ENCODE measurements at regions not wholly inside any gene's neighbourhood (a gene's known extent, or its start where the extent isn't known, plus 50 kb on each side); places are given as distances from the start of the nearest gene placed in this dataset.

DNA sequence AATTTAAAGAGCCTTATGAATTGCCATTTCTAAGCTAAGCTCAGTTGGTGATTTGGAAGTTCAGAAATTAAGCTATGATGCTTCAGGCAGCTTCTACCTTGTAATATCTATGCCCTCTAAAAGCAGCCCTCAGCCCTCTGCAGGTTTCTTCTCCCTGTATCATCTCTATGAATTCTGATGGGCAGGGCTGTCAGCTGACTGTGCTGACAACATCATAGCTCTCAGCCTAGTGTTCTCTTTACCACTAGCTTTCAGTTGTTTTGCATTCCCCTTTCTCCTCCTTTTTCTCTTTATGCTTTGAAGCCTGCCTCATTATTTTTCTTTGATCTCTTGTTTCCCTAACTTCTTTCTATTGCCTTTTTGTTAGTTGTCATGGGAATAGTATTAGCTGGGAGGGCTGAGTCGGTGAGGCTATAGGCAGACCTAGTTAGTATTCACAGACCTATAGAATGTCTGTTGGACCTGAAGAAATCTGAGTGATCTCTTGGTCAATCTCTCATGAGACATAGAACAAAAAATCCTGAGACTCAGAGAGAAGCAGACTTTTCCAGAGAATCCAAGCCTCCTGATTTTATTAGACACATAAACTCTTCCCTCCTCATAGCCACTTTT lies 535.4 kb downstream of the RAB38 start:
- Histone ChIP-seq H4K20me1 (ENCODE audit: control insufficient read depth, insufficient read depth, insufficient read length) (no peaks in the 10 kb centered on the region), H4K5ac (ENCODE audit: insufficient read length, low read depth, low read length) (no peak overlapping the region), H3K56ac (ENCODE audit: insufficient read length, low read depth, low read length) (no peak overlapping the region), H2BK20ac (ENCODE audit: low read depth, low read length, poor library complexity, severe bottlenecking) (no peak overlapping the region), H3T11ph (ENCODE audit: low read length) (no peak overlapping the region), H2BK12ac (ENCODE audit: insufficient read length, low read depth, low read length) (no peak overlapping the region), H3K4ac (ENCODE audit: low read depth, low read length) (no peak overlapping the region), H3K9ac (ENCODE audit: extremely low read depth, insufficient read length, low read length) (no peak overlapping the region), H3K23ac (ENCODE audit: insufficient read length, low read depth, low read length) (no peak overlapping the region), H3K27me3 (ENCODE audit: insufficient read depth, low read length) (no peaks in the 10 kb centered on the region), H2BK5ac (ENCODE audit: insufficient read length, low read length) (no peak overlapping the region), H3K9me3 (ENCODE audit: control insufficient read depth, low read depth, low read length) (no peaks in the 10 kb centered on the region), H3K14ac (ENCODE audit: insufficient read depth, low read length) (no peak overlapping the region), H4K8ac (replicated peaks; ENCODE audit: insufficient read length, low read depth, low read length) (no peak overlapping the region), H3K18ac (ENCODE audit: insufficient read length, low read depth, low read length) (no peak overlapping the region), H2BK120ac (ENCODE audit: low read depth, low read length, poor library complexity, severe bottlenecking) (no peak overlapping the region), H2BK15ac (ENCODE audit: low read depth, low read length) (no peak overlapping the region), H3K79me2 (ENCODE audit: insufficient read depth, low read length) (no peaks in the 10 kb centered on the region), H2AK5ac (ENCODE audit: insufficient read length, low read length) (no peak overlapping the region), H3K27ac (ENCODE audit: insufficient read length, low read depth, low read length) (no peak overlapping the region), H3K4me1 (ENCODE audit: insufficient read depth, low read length) (no peaks in the 10 kb centered on the region), H4K91ac (ENCODE audit: insufficient read length, low read depth, low read length) (no peak overlapping the region), H3K23me2 (ENCODE audit: insufficient read length, low read depth, low read length, poor library complexity, severe bottlenecking) (no peaks in the 10 kb centered on the region), H2AFZ (ENCODE audit: low read length) (no peak overlapping the region), H3K4me2 (ENCODE audit: insufficient read depth, insufficient read length, low read length) (no peak overlapping the region), H3K79me1 (ENCODE audit: insufficient read depth, low read depth, low read length, poor library complexity, severe bottlenecking) (no peaks in the 10 kb centered on the region)
- WGBS (ENCODE audit: extremely low coverage, insufficient read length, low lambda C conversion rate) = no CpG with 5 or more reads among the region's 1 CpG
- Mint-ChIP-seq H3K27me3 (ENCODE audit: low read depth) (no peaks in the 10 kb centered on the region), H3K9me3 (no peaks in the 10 kb centered on the region), H3K4me1 (peaks cover 4 to 13% of the 10 kb centered on the region in 2 experiments), H3K27ac (no peak overlapping the region), H3K4me3 (no peak overlapping the region), H3K36me3 (ENCODE audit: insufficient read depth in 1 of 3, low read depth in 3 of 3) (no peaks in the 10 kb centered on the region)
- no peak for TF ChIP-seq CTCF (conservative IDR thresholded peaks at IDR 0.05)
- no peak for DNase-seq

Data from H9 (cell line).